Transverse colon (tissue), 4 donors: ENCODE measurements at regions not wholly inside any gene's neighbourhood (a gene's known extent, or its start where the extent isn't known, plus 50 kb on each side); places are given as distances from the start of the nearest gene placed in this dataset.

Experiments used
- CTCF ChIP-seq, 5 experiments: fragments of 200-600 bp in 3 of 5; fragments of 450-650 bp in 2 of 5; sonication (generic) in 3 of 5; IDR thresholded peaks; 1 replicate in 2 of 5; 2 replicates in 3 of 5; pipeline ENCODE4 v1.5.1; 2016 to 2017; ENCODE audit warnings: antibody characterized with exemption in 5 of 5, inconsistent platforms in 3 of 5, mild to moderate bottlenecking in 2 of 5, moderate library complexity in 1 of 5
- EP300 ChIP-seq: sonication (generic); formaldehyde crosslinking; IDR thresholded peaks from one replicate; pipeline ENCODE4 v1.6.1; 2017; ENCODE audit warnings: antibody characterized with exemption, low read depth
- POLR2A ChIP-seq: fragments of 450-650 bp; IDR thresholded peaks from one replicate; pipeline ENCODE4 v1.6.1; 2016; ENCODE audit warnings: antibody characterized with exemption, mild to moderate bottlenecking, moderate library complexity
- POLR2AphosphoS5 ChIP-seq, 3 donors: sonication (generic); formaldehyde crosslinking; IDR thresholded peaks; one replicate each; pipeline ENCODE4 v1.6.1; 2016; ENCODE audit warnings: antibody characterized with exemption in 3 of 3

DNA sequence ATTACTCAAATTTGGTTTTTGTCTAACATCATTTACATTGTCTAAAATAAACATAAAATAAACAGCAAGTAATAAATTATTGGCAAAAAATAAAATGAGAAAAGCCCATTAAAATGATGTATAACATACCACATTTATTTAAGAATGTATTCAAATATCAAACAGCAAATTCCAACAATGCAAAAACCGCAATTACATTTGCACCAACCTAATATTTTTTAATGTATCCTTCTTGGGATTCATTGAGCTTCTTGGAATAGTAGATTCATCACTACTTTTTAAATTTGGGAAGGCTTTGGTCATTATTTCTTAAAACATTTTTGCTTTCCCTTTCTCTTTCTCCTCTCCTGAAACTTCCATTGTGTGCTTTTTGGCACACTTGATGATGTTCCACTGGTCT lies 400.2 kb downstream of the MAGEE1 start:
- TF ChIP-seq CTCF (IDR thresholded peaks at IDR 0.05) (no peak), POLR2A (no peak), POLR2AphosphoS5 (IDR thresholded peaks at IDR 0.05) (no peak), EP300 (no peak)
